ENCODE measurements at regions not wholly inside any gene's neighbourhood (a gene's known extent, or its start where the extent isn't known, plus 50 kb on each side); places are given as distances from the start of the nearest gene placed in this dataset.
"Not testable (repeated sequence)": the region's sequence is repeated elsewhere in the genome, so short reads cannot be mapped to it uniquely, and the experiment has no call there.

- Histone ChIP-seq H3K4me3 (ENCODE audit: severe bottlenecking) (no peak overlapping the region), H3K4me1 (ENCODE audit: insufficient read depth, poor library complexity, severe bottlenecking) (no peaks in the 10 kb centered on the region), H3K36me3 (ENCODE audit: low read depth) (no peaks in the 10 kb centered on the region), H3K27me3 (ENCODE audit: insufficient read depth, poor library complexity, severe bottlenecking) (no peaks in the 10 kb centered on the region), H3K27ac (ENCODE audit: poor library complexity, severe bottlenecking) (no peak overlapping the region), H3K9me3 (ENCODE audit: severe bottlenecking) (no peaks in the 10 kb centered on the region)
- TF ChIP-seq, protein P1, sequence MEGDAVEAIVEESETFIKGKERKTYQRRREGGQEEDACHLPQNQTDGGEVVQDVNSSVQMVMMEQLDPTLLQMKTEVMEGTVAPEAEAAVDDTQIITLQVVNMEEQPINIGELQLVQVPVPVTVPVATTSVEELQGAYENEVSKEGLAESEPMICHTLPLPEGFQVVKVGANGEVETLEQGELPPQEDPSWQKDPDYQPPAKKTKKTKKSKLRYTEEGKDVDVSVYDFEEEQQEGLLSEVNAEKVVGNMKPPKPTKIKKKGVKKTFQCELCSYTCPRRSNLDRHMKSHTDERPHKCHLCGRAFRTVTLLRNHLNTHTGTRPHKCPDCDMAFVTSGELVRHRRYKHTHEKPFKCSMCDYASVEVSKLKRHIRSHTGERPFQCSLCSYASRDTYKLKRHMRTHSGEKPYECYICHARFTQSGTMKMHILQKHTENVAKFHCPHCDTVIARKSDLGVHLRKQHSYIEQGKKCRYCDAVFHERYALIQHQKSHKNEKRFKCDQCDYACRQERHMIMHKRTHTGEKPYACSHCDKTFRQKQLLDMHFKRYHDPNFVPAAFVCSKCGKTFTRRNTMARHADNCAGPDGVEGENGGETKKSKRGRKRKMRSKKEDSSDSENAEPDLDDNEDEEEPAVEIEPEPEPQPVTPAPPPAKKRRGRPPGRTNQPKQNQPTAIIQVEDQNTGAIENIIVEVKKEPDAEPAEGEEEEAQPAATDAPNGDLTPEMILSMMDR (IDR thresholded peaks at IDR 0.05; ENCODE audit: poor library complexity, severe bottlenecking), result no peak
- no peak for DNase-seq (ENCODE audit: low spot score)
- ATAC-seq (ENCODE audit: low read depth), result no peak
These were observed 158.0 kb upstream of the PRDX4 start for GRCh38 chrX:23509256-23509655.

DNA sequence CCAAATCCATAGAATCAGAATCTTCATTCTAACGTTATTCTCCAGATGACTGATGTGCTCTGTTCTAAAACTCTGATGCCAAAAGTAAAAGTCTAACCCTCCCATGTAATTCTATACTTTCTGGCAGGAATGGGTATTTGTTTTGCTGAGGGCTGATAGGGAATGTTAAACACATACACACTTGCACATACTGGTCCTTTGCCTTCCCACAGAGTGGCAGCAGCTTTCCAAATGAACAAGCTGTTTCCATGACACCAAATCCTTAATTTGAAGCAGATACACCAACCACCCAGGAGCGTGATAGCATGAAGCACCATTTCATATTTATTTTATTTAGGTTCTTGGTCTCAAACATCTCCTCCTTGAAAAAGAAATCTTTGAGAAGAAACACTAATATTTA is 155.5 kb upstream of the PRDX4 start:
- Histone ChIP-seq H3K4me1 (ENCODE audit: insufficient read depth, poor library complexity, severe bottlenecking) (no peaks in the 10 kb centered on the region), H3K4me3 (ENCODE audit: severe bottlenecking) (no peak overlapping the region), H3K27me3 (ENCODE audit: insufficient read depth, poor library complexity, severe bottlenecking) (no peaks in the 10 kb centered on the region), H3K36me3 (ENCODE audit: low read depth) (no peaks in the 10 kb centered on the region), H3K9me3 (ENCODE audit: severe bottlenecking) (no peaks in the 10 kb centered on the region), H3K27ac (ENCODE audit: poor library complexity, severe bottlenecking) (no peak overlapping the region)
- TF ChIP-seq, protein P1 (IDR thresholded peaks at IDR 0.05; ENCODE audit: poor library complexity, severe bottlenecking), result no peak
- ATAC-seq (ENCODE audit: low read depth) (no peak), DNase-seq (ENCODE audit: low spot score) (no peak)

DNA sequence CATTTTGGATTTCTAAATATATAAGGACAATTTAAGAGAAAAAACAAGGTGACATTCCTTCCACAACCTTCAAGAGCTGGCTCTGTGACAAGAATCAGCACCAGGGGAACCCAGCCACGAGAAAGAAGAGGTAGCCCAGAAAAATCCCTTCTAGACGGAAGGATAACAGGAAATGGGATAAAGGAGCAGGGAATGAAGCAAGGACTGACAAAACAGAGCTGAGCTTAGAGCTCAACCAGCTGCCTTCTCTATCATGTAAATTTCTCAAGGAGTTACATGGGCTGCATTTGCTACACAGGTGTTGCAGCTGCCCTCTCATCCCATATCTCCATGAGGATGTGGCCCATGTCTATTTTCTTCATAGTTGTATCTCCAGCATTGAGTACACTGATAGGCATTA is 154.2 kb upstream of the PRDX4 start:
- H3K27me3 ChIP-seq (ENCODE audit: insufficient read depth, poor library complexity, severe bottlenecking), result no peaks in the 10 kb centered on the region
- H3K4me3 ChIP-seq (ENCODE audit: severe bottlenecking), result no peak overlapping the region
- H3K36me3 ChIP-seq (ENCODE audit: low read depth), result no peaks in the 10 kb centered on the region
- no peaks in the 10 kb centered on the region for H3K4me1 ChIP-seq (ENCODE audit: insufficient read depth, poor library complexity, severe bottlenecking)
- no peak overlapping the region for H3K27ac ChIP-seq (ENCODE audit: poor library complexity, severe bottlenecking)
- DNase-seq (ENCODE audit: low spot score), result no peak
- TF ChIP-seq, protein P1 (IDR thresholded peaks at IDR 0.05; ENCODE audit: poor library complexity, severe bottlenecking), result no peak
- ATAC-seq (ENCODE audit: low read depth), result no peak
- no peaks in the 10 kb centered on the region for H3K9me3 ChIP-seq (ENCODE audit: severe bottlenecking)

- TF ChIP-seq, protein P1 (IDR thresholded peaks at IDR 0.05; ENCODE audit: poor library complexity, severe bottlenecking), result no peak
- Histone ChIP-seq H3K9me3 (ENCODE audit: severe bottlenecking) (no peaks in the 10 kb centered on the region), H3K4me3 (ENCODE audit: severe bottlenecking) (no peak overlapping the region), H3K4me1 (ENCODE audit: insufficient read depth, poor library complexity, severe bottlenecking) (no peaks in the 10 kb centered on the region), H3K27me3 (ENCODE audit: insufficient read depth, poor library complexity, severe bottlenecking) (no peaks in the 10 kb centered on the region), H3K36me3 (ENCODE audit: low read depth) (no peaks in the 10 kb centered on the region), H3K27ac (ENCODE audit: poor library complexity, severe bottlenecking) (no peak overlapping the region)
- ATAC-seq (ENCODE audit: low read depth) (no peak), DNase-seq (ENCODE audit: low spot score) (no peak)
These were observed 153.2 kb upstream of the PRDX4 start for GRCh38 chrX:23514082-23514481.

DNA sequence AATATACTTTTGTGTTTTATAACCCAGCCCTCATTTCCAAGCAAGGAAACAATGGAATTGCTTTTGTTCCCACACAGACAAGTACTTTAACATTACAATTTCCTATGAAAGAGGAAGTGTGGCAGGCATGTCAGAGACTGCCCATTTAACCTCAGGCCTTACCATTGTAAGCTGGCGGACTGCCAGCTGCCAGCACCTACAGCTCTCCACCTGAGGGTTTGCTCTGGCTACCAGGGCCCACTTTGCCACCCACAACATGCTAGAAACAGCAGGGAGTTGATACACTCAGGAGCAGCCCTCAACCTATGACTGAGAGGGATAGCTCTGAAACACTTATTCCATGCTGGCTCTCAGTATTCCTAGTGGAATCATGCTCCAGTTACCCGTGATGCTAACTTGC is 152.3 kb upstream of the PRDX4 start:
- no peaks in the 10 kb centered on the region for H3K9me3 ChIP-seq (ENCODE audit: severe bottlenecking)
- H3K4me1 ChIP-seq (ENCODE audit: insufficient read depth, poor library complexity, severe bottlenecking), result no peaks in the 10 kb centered on the region
- no peak overlapping the region for H3K27ac ChIP-seq (ENCODE audit: poor library complexity, severe bottlenecking)
- DNase-seq (ENCODE audit: low spot score) (no peak), ATAC-seq (ENCODE audit: low read depth) (peak; percentile 38; the same call in 1 of the 3 replicates)
- TF ChIP-seq, protein P1 (IDR thresholded peaks at IDR 0.05; ENCODE audit: poor library complexity, severe bottlenecking), result no peak
- H3K4me3 ChIP-seq (ENCODE audit: severe bottlenecking), result no peak overlapping the region
- H3K36me3 ChIP-seq (ENCODE audit: low read depth), result no peaks in the 10 kb centered on the region
- H3K27me3 ChIP-seq (ENCODE audit: insufficient read depth, poor library complexity, severe bottlenecking), result no peaks in the 10 kb centered on the region

- H3K36me3 ChIP-seq (ENCODE audit: low read depth); H3K9me3 ChIP-seq (ENCODE audit: severe bottlenecking); H3K4me1 ChIP-seq (ENCODE audit: insufficient read depth, poor library complexity, severe bottlenecking); H3K27me3 ChIP-seq (ENCODE audit: insufficient read depth, poor library complexity, severe bottlenecking); H3K4me3 ChIP-seq (ENCODE audit: severe bottlenecking); H3K27ac ChIP-seq (ENCODE audit: poor library complexity, severe bottlenecking); ATAC-seq (ENCODE audit: low read depth); DNase-seq (ENCODE audit: low spot score): not testable (repeated sequence)
These were observed 144.2 kb upstream of the PRDX4 start for GRCh38 chrX:23523026-23523657.

Measured in RWPE2 (cell line).